NAMALWA (cell line): ENCODE measurements at regions not wholly inside any gene's neighbourhood (a gene's known extent, or its start where the extent isn't known, plus 50 kb on each side); places are given as distances from the start of the nearest gene placed in this dataset.

Experiments
- DNase-seq: peaks from one replicate; pipeline ENCODE4 v3.0.0-alpha.2; 2015; ENCODE audit warnings: low spot score

- DNase-seq: no peak
Observed at GRCh38 chr5:159536646-159537045, 206.4 kb upstream of the IL12B start.

- DNase-seq: no peak
Observed at GRCh38 chr5:159539678-159540077, 209.4 kb upstream of the IL12B start.

GRCh38 chr5:159543326-159543725 is 213.0 kb upstream of the IL12B start:
- DNase-seq: no peak

GRCh38 chr5:159545156-159545555 is 214.9 kb upstream of the IL12B start:
- DNase-seq: no peak

- no peak for DNase-seq
Observed at GRCh38 chr5:159547466-159548195, 217.3 kb upstream of the IL12B start.

- no peak for DNase-seq
Observed at GRCh38 chr5:159548517-159548916, 218.2 kb upstream of the IL12B start.

GRCh38 chr5:159549046-159549445 is 218.8 kb upstream of the IL12B start:
- no peak for DNase-seq

GRCh38 chr5:159550951-159551350 is 220.7 kb upstream of the IL12B start:
- DNase-seq: no peak

GRCh38 chr5:159552751-159553150 is 222.5 kb upstream of the IL12B start:
- no peak for DNase-seq

GRCh38 chr5:159553792-159554191 is 223.5 kb upstream of the IL12B start:
- DNase-seq: no peak

GRCh38 chr5:159555084-159555483 is 224.8 kb upstream of the IL12B start:
- DNase-seq: no peak

GRCh38 chr5:159559337-159559736 is 229.1 kb upstream of the IL12B start:
- DNase-seq: no peak

- no peak for DNase-seq
Observed at GRCh38 chr5:159560088-159560487, 229.8 kb upstream of the IL12B start.

GRCh38 chr5:159564031-159564430 is 233.7 kb upstream of the IL12B start:
- DNase-seq: no peak

- DNase-seq: no peak
Observed at GRCh38 chr5:159566832-159567231, 236.5 kb upstream of the IL12B start.

- DNase-seq: no peak
Observed at GRCh38 chr5:159567461-159567860, 237.2 kb upstream of the IL12B start.

GRCh38 chr5:159571501-159572244 is 241.4 kb upstream of the IL12B start:
- DNase-seq: no peak

GRCh38 chr5:159576902-159577301 is 246.6 kb upstream of the IL12B start:
- DNase-seq: no peak

GRCh38 chr5:159581502-159582249 is 251.4 kb upstream of the IL12B start:
- DNase-seq: no peak

GRCh38 chr5:159582756-159583541 is 252.7 kb upstream of the IL12B start:
- DNase-seq: no peak

- no peak for DNase-seq
Observed at GRCh38 chr5:159586921-159587320, 256.6 kb upstream of the IL12B start.

GRCh38 chr5:159588941-159589340 is 258.7 kb upstream of the IL12B start:
- no peak for DNase-seq
